HG02678 (cell line): ENCODE measurements at regions not wholly inside any gene's neighbourhood (a gene's known extent, or its start where the extent isn't known, plus 50 kb on each side); places are given as distances from the start of the nearest gene placed in this dataset.
"Not testable (repeated sequence)": the region's sequence is repeated elsewhere in the genome, so short reads cannot be mapped to it uniquely, and the experiment has no call there.

Experiments used
- ATAC-seq: cut with Tn5 transposase; IDR thresholded peaks from one replicate; pipeline ENCODE4 v1.9.1; 2021; ENCODE audit warnings: mild to moderate bottlenecking, moderate library complexity; ENCODE audit not compliant: unreplicated experiment

DNA sequence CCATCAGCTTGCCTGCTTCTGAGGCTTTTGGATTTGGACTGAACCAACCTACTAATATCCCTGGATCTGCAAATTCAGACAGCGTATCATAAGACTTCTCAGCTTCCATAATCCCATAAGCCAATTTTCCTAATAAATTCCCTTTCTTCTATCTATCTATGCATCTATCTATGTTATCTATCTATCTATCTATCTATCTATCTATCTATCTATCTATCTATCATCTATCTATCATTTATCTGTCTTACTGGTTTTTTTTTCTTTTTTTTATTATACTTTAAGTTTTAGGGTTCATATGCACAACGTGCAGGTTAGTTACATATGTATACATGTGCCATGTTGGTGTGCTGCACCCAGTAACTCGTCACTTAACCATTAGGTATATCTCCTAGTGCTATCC lies 2045.4 kb upstream of the CDH6 start:
- no peak for ATAC-seq

DNA sequence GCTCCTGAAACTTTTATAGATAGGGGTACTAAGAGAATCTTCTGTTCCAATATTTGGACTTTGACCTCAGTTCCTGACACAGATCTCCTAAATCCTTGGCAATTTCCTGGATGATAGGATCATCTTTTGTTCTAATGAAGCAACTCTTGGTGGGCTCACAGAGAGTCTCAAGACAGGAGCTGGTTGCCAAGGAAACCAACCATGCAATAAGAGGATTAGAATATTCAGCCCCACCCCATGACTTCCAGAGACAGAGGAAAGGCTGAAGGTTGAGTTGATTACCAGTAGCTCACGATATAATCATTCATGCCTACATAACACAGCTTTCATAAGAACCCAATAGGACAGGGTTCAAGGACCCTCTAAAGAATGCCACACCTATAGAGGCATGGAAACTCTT lies 2050.2 kb upstream of the CDH6 start:
- ATAC-seq, result no peak

DNA sequence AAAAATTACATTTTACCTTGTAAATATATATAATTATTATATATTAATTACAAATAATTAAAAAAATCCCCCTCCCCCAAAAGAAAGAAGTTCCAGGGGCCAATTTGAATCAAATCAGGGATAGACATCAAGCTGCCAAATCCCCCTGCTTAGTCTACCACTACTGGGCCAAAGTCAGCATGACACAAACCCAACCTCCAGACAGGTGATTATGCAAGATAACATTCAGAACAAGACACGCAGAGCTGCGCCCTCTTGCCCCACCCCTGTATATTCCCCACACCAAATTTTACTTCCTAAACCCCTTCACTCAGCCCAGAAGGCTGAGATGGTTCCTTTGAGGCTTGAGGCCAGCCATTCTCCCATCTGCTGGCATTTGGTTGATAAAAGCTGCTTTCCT lies 2059.1 kb upstream of the CDH6 start:
- ATAC-seq, result no peak

DNA sequence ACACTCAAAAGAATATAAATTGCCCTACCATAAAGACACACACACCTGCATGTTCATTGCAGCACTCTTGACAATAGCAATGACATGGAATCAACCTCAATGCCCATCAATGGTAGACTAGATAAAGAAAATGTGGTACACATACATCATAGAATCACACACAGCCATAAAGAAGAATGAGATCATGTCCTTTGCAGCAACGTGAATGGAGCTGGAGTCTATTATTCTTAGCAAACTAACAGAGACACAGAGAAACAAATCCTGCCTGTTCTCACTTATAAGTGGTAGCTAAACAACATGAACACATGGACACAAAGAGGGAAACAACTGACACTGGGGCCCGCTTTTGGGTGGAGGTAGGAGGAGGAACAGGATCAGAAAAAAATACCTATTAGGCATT lies 2062.2 kb upstream of the CDH6 start:
- ATAC-seq, result no peak

DNA sequence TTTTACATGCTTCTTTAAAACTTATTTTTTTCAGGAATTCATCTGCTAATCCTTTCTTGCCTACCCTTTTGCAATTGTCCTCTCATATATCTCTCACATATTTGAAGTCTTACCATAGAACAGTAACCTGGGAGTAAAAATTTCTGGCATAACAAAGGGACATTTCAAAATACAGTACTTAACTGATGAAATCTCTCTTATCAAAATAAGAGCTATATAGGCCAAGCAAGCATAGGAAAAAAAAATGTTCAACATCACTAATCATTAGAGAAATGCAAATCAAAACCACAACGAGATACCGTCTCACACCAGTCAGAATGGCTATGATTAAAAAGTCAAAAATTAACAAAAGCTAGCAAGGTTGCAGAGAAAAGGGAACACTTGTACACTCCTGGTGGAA lies 2062.7 kb upstream of the CDH6 start:
- ATAC-seq, result no peak

DNA sequence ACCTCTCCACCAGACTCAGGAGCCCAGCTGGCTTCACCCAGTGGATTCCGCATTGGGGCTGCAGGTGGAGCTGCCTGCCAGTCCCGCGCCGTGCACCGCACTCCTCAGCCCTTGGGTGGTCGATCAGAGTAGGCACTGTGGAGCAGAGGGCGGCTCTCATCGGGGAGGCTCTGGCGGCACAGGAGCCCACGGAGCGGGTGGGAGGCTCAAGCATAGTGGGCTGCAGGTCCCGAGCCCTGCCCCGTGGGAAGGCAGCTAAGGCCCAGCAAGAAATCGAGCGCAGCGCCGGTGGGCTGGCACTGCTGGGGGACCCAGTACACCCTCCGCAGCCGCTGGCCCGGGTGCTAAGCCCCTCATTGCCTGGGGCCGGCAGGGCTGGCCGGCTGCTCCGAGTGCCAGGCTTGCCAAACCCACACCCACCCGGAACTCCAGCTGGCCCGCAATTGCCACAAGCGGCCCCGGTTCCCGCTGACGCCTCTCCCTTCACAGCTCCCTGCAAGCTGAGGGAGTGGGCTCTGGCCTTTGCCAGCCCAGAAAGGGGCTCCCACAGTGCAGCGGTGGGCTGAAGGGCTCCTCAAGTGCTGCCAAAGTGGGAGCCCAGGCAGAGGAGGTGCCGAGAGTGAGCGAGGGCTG lies 2065.8 kb upstream of the CDH6 start:
- ATAC-seq, result not testable (repeated sequence)

DNA sequence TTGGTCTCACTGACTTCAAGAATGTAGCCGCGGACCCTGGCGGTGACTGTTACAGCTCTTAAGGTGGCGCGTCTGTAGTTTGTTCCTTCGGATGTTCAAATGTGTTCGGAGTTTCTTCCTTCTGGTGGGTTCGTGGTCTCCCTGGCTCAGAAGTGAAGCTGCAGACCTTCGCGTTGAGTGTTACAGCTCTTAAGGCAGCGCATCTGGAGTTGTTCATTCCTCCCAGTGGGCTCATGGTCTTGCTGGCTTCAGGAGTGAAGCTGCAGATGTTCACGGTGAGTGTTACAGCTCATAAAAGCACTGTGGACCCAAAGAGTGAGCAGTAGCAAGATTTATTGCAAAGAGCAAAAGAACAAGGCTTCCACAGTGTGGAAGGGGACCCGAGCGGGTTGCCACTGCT lies 2067.0 kb upstream of the CDH6 start:
- not testable (repeated sequence) for ATAC-seq

DNA sequence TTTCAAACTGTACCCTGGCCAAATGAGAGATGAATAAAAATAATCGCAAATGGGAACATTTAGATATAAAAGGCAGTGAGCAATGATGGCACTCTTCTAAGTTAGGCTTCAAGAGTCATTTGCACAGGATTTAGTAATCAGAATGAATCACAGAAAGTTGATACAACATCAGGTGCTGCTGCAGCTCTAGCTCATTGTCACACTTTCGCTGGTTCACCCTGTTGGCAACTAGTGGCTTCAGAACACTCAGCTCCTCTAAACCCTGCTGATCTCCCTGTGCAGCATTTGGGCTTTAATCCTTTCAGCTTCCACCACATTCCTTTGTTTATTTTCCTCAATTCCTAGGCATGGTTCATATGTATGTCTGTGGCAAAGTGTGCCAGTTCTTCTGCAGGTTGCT lies 2071.2 kb upstream of the CDH6 start:
- no peak for ATAC-seq

DNA sequence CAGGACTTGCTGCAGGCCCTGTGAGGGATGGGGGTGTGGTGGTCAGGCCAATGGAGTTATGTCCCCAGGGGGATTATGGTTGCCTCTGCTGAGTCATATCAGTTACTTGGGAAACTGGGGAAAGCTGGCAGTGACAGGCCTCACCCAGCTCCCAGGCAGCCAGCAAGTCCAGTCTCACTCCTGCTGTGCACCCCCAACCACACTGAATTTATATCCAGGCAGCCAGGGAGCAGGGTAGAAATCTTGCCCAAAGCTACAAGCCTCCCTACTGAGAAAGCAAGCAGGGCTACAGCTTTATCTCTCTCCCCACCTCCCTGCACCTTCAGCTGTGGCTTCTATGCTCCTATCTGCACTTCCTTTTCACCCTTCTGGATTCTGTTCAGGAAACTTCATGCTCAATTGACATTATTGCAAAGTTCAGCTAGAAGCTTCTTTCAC lies 2076.0 kb upstream of the CDH9 start:
- no peak for ATAC-seq

DNA sequence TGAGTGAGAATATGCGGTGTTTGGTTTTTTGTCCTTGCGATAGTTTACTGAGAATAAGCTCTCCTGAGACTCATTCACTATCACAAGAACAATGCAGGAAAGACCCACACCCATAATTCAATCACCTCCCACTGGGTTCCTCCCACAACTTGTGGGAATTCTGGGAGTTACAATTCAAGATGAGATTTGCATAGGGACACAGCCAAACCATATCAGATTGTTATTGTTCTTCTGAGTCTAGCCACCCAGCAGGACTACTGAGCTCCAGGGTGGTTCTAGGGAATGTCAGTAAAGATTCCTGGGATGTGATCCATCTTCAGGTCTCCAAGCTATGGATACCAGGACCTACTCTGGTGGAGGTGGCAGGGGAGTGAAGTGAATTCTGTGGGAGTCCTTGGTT lies 2075.1 kb upstream of the CDH9 start:
- ATAC-seq, result no peak

DNA sequence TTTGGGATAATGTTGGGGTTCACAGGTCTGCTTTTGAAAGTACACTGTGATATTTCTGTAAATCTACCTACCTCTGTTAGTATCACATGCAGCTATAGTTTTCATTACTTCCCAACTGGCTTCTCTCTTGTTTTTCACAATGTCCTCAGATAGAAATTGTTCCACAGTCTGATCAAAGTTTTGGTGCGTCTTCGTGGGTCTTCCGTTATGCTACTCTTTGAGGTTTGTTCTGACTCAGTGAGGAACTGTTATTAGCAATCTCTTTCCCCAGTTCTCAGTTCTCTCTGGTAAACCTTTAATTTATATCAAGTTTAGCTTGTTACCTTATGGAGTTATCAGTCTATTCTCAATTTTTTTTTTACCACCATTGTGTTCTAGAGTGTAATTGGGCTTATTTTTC lies 2061.2 kb upstream of the CDH9 start:
- no peak for ATAC-seq

DNA sequence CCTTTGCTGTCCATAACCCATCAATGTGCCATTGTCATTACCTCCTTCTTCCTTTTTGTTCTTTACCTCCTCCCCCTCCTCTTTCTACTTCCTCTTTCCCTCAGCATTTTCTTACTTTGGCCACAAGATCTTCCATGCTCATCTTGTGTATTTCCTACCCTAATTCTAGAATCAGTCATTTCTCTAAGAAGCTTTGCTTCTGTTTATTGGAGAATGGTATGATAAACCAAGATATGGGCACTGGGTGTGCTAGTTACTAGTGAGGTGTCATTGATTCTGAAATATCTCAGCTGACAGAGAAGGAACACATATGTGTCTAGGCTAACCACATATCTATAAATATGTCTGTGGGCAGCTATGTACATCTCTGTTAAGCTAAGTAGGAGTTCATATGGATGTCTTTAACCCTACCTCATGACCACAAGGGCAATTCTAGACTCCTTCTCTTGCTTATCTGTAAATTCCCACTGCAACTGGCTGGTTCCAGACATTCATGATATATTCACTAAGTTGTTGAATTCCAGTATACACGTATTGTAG lies 2051.3 kb upstream of the CDH9 start:
- ATAC-seq, result no peak

DNA sequence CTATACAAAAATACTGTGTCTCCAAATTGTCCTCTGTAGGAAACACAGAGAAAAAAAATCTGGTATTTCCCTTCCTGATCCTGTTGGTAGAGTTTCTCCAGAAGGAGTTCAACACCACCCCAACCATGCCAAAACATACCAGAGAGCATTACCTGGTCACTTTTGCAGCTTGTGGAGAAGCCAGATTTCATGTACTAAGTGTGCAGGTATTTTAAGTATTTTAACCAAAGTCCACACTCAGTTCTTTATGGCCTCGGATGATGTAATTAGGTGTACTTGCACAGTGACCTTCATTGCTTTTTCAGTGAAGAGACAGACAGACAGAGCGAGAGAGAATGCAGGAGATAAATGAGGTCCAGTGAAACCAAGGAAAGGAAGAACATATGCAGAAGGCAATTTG lies 2046.8 kb upstream of the CDH9 start:
- no peak for ATAC-seq

DNA sequence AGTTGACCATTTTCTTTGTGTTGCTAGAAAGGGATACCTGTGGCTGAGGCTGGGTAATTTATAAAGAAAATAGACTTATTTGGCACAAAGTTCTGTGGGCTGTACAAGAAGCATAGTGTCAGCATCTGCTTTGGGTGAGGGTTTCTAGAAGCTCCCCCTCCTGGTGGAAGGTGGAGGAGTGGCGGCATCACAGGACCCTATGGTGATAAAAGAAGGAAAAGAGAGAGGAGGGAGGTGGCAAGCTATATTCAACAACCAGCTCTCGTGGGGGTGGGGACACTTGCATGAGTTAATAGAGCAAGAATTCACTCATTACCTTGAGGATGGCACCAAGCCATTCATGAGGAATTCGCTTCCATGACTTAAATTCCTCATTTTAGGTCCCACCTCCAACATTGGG lies 2041.4 kb upstream of the CDH9 start:
- ATAC-seq, result no peak

DNA sequence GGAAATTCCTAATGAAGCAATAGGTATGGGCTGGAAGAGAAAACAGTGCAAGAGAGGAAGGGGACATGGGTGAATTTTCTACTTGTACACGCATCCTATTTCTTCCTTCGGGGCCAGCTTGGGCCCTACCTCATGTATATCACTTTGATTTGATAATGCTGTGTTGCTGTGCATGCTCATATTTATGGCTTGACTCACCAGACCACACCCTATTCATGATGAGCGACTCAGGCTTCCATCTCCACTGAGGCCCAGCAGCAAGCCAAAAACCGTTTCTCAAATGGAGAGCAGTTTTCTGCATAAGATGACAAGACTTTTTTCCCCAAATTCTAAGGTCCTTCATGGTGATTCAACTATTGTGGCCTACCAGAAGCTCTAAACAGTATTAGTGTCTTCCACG lies 2039.1 kb upstream of the CDH9 start:
- no peak for ATAC-seq

DNA sequence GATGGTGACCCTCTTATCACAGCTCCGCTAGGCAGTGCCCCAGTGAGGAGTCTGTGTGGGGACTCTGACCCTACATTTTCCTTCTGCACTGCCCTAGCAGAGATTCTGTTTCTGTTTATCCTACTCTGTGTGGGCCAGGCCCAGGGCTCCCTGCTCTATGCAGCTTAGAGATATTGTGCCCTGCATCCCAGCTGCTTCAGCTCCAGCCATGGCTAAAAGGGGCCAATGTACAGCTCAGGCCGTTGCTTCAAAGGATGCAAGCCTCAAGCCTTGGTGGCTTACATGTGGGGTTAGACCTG lies 2030.7 kb upstream of the CDH9 start:
- ATAC-seq, result no peak

DNA sequence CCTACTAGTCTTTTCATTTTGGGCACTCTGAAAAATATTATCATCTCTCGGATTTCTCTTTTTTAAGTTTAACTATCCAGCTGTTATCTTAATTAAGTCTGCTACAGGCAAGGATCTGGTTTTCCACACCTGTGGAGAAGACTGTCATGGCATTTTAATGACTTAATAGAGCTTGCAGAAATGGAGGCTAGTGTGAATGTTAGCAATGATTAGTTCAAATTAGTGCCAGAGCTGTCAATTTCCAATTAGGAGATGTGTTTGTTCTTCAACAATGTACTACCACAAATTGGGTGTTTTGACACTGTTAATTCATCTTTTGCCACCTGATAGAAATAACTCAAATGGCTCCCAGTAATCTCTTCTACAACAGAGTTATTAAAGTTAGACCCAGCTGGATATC lies 2023.0 kb upstream of the CDH9 start:
- no peak for ATAC-seq

DNA sequence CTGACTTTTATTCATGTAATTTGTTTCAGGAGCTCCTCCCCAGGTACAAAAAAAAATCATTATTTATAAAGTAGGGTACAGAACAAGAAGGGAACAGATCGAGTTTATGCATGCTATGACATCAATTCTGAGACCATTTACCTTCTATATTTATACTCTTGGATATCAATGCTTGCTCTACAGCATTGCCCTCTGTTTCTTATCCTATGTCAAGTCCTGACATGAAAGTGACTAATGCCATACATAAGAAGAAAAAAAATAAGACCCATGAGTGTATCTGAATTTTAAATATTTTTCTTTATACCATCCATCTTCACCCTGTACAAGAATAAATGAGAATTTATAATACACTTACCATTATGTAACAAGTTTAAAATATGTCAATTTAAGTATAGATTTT lies 2016.3 kb upstream of the CDH9 start:
- ATAC-seq, result no peak

DNA sequence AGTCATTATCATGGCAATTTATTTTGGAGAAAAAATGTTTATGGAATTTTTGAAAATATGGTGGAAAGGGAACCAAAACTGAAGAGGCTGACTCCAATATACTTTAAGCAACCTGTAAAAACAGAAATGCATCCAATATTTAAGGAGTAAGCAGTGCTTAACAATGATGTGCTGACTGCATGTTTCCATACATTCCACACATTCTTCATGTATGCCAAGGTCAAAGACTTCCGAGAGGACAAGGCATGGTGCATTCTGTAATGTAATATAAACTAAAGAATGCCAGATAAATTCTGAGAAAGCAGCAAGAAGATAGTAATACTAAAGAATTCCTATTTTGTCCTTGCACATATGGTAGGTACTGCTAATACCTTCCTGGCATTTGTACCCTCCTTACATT lies 2015.9 kb upstream of the CDH9 start:
- no peak for ATAC-seq

DNA sequence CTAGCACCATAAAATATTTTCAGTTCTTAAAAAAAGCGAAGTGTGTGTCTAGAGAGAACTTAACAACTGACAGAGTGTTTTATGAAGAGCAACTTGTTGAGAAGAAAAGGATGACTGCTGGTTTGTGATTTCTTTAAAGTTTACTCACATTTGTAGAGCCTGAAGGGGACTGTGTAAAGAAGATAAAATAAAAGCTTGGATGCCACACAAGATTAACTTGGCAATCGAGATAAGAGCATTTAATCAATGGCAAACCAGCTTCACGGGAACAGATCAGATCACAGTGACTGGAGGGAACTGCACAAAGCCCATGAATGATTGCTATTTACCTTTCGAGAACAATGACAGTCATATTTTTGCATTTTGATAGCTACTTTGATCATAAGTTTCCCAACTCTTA lies 2013.1 kb upstream of the CDH9 start:
- no peak for ATAC-seq

DNA sequence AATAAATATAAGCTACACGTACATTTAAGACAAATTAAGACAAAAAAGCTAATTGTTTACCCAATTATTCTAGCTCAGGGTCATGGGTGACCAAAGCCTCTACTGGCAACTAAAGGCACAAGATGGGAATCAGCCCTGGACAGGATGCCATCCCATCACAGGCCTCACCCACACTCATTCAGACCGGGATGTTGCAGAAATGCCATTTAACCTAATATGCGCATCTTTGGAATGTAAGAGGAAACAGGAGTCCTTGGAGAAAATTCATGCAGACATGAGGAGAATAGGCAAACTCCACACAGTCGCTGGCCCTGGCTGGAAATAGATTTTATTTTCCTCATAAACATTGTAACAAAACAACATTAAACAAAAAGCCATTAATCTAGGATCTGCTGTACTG lies 2003.8 kb upstream of the CDH9 start:
- ATAC-seq, result no peak

DNA sequence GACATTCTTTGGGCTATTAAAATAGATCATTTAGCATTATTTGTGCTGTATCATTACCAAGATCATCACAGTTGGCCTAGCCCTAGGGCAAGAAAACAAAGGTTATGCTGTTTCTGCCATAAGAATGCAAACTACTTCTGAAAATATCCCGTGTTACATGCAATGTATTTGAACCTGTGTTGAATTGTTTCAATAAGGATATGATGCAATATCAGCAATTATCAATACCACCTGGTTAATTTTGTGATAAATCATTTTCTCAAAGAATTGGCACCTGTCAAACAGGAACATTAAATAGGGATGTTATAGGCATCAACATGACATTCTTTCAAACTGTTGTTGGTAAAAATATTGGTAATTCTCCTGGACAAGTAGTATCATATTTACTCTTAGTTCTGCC lies 2002.0 kb upstream of the CDH9 start:
- no peak for ATAC-seq

DNA sequence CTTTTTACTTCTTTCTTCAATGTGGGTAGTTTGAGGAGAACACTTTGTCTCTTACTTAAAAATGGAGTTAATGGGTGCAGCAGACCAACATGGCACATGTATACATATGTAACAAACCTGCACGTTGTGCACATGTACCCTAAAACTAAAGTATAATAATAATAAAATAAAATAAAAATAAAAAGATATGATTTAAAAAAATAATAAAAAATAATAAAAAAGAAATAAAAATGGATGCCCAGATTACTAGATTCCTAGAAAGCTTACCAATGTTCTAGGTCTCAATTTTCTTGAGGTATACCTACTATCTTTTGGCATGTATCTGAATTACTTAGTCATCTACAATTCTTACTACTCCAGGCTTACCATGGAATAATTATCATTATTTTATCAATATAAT lies 2001.6 kb upstream of the CDH9 start:
- ATAC-seq, result no peak

DNA sequence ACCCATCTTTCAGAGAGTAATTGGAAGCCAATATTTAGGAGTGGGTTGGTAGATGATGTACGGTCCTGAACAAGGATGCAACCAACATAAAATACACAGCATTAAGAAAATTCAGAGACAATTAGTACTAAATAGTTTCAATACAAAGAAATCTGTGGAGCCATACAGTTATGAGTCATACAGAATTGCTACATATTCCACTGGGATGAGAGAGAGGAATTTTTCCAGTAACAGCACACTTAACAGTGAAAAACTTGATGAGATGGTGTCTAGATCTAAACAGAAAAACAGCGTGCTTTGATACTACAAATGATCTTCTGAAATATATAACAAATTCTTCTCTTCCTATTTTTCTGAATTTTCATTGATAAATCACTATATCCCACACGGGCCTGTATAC lies 1999.3 kb upstream of the CDH9 start:
- no peak for ATAC-seq
